Ramos (cell line): ENCODE measurements at regions not wholly inside any gene's neighbourhood (a gene's known extent, or its start where the extent isn't known, plus 50 kb on each side); places are given as distances from the start of the nearest gene placed in this dataset.

Experiments
- in situ Hi-C: fragments of 300-500 bp; cut with MboI; formaldehyde crosslinking; loops from one replicate; pipeline ENCODE4 v1.14.3; 2022; ENCODE audit warnings: low sequenced_read_pairs; ENCODE audit not compliant: unreplicated experiment

DNA sequence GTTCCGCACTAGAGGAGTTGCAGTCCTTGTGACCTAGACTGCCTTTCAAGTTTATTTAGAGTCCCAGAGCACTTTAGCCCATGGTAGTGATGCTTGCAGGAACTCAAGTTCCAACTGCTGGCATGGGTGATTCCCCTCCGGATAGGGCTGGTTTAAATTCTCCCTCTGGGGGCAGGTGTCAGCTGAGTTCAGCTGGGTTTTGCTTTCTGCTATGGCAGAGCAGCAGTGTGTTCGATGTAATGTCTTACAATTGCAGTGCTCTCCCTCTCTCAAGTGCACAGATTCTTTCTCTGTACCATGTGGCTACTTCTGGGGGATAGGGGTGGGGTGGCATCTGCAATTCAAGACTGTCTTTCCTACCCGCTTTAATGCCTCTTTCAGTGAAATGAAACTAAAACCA, 164.8 kb upstream of the ZIC3 start:
- in situ Hi-C loops, result no loop called here

DNA sequence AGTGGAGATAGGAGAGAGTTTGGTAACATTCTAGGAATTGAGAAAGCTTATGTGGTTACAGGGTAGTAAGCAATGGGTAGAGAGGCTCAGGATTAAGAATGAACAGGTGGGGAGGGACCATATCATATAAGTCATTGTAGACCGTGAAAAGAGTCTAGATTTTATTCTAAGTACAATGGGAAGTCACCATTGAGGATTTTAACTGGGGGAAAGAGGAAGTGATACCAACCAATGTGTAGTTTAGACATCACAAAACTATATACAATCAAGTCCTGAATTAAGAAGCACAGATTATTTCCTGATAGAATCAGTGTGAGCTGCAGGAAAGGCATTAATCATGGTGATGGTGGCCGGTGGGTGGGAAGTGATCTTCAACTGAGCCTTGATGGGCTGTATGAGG, 178.3 kb upstream of the ZIC3 start:
- in situ Hi-C loops, result no loop called here

DNA sequence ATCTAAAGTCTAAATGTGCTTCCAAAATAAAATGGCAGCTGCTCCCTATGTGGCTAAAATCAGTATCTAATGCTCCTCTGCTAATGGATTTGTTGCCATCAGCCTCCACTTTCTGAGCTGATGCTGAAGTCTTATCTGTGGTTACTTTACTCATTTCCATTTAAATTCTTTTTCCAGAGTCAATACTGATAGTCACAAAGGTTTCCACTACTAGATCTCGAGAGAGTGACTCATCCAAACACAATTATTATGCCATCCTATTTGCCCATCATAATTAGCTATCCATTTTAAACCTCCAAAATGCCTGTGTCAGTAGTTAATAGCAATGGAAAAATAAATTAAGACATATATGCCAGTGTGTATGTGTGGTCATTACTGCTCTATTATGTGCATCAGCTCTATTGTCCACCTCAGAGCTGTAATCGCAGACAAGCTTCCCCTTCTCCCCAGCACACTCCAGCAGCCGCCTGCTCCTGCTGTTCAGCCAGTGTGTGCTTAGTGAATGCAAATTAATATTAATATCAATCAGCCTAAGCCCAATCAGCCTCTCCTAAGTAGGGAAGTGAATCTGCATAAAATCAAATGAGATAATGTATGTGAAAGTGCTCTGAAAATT, 199.8 kb upstream of the ZIC3 start:
- in situ Hi-C loops, result no loop called here

DNA sequence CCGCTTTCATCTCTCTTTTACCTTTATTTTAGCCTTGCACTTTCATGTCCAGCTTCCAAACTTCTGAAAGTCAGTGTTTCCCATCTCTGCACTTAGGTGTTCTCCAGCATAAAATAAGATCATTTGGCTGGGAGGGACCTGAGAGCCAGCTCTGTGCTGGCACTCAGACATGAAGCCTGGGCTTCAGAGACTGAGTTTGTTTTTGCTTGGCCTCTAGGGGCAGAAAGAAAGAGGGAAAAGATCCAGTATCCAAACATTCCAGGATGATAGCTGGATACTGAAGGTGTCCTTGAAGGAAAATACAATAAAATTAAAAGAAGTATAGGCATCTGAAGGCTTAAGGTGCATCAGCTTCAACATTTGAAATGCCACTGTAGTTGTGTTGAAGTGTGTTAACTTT, 202.4 kb upstream of the ZIC3 start:
- in situ Hi-C loops, result no loop called here

DNA sequence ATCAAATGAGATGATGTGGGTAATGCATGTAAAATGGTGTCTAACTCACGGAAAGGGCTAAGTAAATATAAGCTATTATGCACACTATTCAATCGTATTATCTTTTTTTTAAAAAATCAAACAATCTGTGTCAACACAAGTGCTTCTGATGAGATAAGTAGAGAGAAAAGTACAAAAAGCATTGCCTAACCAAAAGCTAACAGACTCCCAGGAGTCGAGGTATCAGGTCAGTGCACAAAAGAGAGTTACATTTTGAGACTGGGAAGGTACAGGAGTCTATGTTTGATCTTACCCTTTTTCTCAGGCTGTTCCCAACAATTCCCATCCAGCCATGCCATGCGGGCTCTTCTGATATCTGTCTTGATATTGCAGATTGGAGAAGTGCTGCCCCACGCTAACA, 203.3 kb upstream of the ZIC3 start:
- in situ Hi-C loops, result no loop called here

DNA sequence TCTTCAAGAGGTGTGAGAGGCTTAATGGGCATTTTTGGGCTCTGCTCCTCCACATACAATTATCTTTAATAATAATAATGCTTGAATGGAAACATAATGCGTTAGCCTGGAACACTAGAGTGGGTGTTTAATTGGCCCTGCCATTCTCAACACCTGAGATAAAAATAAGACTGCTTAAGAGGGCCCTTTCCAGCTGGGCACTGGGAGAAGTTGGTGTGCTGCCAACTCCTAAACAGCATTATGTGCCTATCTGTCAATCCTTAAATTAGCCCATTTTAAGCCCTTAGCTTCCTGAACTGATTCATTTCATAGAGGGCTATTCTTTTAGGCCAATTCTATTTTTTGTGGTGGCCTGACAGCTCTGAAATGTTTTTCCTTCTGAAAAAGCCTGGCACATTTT, 211.1 kb upstream of the ZIC3 start:
- in situ Hi-C loops, result no loop called here

DNA sequence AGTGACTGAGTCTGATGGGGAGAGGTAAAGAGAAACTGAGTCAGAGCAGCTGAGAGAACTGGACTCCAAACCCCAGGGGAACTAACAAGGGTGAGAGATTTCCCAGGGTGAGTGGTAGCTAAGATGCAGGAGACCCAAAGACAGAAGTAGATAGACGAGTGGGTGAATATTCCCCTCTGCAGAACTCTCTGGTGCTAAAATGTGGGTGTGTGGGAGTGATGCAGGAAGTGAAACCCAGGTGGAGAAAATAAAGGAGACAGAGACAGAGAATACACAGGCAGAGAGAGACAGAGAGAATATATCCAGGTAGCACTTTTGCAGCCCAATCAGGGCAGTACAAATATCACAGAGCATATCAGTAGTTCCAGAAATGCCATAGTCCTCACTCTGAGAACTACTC, 212.5 kb upstream of the ZIC3 start:
- in situ Hi-C loops, result no loop called here

DNA sequence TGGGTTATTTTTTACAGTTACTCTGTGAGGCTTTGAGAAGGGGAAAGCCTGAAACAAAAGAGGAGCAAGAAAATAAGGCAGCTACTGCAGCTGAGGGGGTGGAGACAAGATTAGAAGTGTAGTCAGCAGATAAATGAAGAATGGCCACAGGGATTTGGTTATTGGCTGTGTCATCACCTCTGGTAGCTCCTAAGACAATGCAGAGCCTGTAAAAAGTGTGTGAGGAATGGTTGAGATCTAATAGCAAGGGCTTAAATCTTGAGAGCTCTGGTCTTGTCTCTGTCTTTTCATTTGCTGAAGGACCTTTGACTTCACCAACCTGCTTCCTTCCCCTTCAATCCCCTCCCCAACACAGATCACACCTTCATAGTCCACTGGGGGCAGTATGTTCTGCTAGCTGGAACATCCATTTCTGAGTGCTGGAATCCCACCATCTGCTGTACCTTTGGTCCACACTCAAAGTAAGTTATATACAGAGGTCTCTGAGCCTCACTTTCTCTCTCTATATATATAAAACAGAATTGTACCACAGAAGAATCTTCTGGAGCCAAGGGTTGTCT, 213.7 kb upstream of the ZIC3 start:
- in situ Hi-C loops, result no loop called here

DNA sequence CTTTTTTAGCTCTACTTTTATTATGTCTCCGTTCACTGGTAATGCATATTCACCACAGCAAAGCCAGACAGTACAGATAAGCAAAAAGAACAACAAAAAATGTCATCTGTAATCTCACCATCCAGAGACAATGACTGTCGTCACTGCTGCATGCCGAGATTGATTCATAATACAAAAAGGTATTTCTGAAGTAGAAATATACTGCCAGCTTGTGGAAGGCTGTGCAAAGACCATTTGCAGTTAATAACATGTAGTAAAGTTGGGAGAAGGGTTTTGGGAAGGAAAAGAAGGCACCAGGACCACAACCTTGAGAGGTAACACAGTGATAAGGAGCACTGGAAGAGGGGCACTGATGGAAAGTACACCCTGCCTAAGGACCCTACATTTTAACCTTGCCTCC, 223.0 kb upstream of the ZIC3 start:
- in situ Hi-C loops, result no loop called here

DNA sequence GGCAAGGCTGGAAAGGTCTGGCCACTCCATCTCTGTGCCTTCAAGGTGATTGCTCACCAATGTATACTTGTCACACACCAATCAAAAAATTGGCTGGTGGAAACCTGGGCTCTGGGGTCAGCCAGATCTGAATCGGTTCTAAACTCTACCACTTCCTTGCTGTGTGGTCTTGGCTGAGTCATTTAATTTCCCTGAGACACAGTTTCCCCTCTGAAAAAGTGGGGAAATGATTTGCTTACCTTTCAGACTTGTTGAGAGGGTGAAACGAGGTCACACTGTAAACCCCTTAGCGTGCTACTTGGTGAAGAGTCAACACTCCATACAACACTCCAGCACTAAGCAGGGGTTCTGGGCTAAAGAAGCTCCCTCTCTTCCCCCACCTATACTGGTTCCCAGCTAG, 252.3 kb upstream of the ZIC3 start:
- in situ Hi-C loops, result no loop called here

DNA sequence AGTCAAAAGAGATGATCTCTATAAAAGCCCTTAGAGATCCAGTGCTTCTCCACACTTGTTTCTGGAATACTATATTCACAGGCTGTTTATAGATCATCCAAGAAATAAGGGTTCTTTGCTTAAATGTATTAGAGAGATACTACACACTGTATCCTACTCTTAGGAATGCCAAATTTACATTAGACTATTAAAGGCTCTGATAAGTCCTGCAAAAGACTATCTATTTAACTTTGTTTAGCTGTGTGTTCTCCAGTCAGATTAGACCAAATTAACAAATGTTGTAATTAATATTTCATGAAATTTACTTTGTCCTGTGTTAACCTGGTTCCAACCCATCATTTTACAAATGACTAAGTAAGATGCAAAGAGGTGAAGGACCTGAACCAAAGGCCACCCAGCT, 260.5 kb upstream of the ZIC3 start:
- in situ Hi-C loops, result no loop called here

DNA sequence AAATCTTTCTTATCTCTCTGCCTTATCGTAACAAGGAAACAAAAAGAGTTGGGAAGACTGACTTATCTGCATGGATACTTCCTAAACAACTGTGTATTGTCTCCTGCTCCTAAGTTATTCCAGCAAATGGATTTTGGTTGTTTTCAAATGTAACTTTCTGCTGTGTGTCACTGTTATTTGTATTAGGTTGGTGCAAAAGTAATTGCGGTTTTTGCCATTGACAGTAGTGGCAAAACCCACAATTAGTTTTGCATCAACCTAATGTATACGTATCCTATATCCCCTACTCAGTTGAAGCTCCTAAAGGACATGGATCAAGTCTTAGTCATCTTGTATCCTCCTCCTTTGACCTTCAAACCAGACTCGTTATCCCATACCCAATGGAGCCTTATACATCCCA, 263.4 kb upstream of the GPR101 start:
- in situ Hi-C loops, result no loop called here

DNA sequence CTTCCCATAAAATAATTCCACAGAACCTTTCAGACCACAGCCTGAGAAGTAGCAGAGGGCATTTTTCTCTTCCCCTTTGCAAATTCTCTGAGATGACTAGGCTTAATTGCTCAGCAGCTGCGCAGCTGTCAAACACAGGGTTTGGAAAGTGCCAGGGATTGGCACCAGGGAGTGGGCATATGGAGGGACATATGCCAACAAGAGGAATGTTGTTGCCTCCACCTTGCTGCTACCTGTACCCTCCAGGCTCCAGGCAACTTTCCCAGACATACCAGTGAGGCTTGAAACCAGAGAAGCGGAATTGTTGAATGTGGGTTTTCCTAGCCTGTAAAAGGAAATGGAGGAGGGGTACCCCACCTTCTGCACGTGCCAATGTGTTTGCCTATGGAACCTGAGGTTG, 256.2 kb upstream of the GPR101 start:
- in situ Hi-C loops, result no loop called here

DNA sequence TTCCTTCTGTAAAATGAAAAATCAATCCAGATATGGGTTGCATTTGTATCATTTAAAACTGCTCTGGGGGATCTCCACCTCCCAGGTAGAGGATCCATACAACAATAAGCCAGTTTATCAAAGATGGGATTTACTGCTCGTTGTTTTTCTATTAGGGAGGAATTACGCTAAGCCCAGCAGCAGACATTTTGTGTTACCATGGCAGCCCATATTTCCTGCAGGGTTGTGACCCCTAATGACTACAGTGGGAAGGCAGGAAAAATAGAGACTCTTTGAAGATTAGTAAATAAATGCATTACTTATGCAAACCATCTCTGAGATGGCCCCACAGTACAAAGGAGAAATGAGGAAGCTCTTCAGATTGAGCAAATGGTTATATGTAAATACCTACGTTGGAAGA, 253.4 kb upstream of the GPR101 start:
- in situ Hi-C loops, result no loop called here

DNA sequence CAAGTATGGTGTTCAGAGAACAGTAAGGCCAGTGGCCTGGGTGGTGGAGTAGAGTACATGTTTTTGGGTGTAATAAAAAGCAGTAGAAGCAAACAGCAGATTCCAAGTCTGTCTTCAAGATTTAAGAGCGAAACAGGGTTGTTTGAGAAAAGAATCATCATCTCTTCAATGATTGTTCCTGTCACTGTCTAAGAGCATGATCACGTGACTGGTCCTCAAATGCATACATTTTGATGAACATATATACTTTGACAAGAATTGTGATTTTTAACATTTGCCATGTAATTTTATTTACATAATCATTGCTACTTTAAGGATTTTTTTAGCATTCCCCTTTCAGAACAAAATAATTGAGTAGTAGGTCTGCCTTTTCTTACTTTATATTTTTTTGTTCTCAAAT, 252.6 kb upstream of the GPR101 start:
- in situ Hi-C loops, result no loop called here

DNA sequence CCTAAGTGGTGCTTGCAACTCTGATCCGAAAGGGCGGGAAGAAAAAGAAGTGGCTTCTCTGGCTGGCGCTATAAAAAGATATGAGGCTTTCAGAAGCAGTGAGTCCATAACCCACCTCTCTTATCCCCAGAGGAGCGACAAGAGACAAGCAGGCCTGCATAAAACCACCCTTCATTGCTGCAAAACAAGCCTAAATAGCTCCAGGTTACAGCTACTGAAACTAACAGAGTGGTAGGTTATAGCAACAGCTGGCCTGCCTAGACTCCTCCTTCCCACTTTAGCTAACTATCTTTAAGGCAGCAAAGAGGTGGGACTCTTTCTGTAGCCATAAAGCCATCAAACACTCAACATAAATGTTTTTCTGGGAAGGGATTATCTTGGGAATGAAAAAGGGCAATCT, 245.0 kb upstream of the GPR101 start:
- in situ Hi-C loops, result no loop called here

DNA sequence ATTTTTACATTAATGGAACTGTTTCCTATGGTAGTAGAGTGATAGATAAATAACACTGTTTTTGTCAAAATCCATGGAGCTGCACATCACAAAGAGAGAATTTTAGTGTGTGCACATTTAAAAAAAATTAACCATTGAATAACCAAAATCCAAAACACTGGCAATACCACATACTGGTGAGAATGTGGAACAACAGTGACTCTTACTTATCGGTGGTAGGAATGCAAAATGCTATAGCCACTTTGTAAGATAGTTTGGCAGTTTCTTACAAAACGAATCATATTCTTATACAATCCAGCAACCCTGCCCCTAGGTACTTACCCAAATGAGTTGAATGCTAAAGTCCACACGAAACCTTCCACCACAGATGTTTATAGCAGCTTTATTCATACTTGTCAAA, 229.6 kb upstream of the GPR101 start:
- in situ Hi-C loops, result no loop called here

DNA sequence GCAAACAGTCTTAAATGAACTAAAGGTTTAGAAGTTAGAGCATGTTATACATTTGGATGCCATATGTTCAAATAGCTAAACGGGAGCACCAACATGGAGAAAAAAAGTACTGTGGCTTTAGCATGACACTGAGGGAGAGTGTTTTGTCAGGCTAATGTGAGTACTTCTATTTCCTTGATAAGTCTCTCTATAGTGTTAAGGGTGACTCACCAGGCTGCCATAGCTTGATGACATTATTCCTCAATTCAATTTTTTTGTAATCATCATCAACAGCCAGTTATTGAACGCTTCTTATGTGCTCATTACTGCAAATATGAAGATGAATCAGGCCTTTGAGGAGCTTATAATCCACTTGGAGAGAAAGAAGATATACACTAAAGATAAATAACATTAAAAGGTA, 211.4 kb upstream of the GPR101 start:
- in situ Hi-C loops, result no loop called here

DNA sequence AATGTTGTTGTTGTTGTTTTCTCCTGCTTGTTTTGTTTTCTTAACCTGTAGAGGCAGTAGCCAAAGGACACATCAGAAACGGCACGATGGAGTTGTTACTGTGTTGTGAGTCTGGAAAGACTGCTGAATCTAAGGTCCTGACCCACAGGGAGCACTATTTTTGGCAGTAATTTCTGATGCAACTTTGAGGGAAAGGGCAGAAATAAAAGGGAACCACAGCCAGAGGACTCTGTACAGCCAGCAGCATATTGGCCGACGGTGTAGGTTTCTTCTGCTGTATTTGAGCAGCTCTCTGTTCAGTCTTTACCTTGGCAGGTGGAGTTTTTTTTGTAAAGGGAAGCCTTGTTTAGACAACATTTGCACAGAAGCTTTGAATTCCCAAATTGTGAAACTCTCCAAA, 203.0 kb upstream of the GPR101 start:
- in situ Hi-C loops, result no loop called here

DNA sequence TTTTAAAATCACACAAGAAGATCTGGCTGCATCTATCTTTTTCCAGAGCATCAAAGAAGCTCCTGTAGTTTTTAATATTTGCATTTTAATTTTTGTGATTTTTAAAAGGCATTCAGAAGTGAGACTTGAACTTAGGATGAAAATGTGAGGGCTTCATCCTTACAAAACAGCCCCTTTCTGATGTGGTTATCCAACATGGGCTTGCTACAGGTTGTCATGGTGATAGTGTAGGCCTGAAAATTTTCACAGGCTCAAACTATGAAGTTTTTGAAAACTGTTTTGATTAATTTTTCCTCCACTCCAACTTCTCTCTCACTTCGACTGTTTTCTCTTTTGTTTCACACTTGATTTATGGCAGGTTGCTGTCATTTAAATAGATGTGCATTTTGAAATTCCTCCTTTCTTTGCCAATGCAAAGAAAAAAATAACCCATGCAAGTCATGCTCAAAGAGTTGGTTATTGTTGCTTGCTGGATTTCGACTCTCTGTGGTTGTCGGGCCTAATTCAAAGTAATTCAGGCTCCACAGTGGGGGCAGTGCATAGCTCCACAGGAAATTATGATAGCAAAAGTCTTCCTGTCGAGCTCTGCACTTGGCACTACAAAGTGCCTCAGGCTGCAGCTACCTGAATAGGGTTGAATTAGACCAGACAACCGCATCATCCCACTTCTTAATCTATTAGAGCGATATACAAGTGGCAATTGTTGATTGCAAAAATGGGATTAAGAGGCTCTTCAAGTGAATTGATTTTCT, 201.0 kb upstream of the GPR101 start:
- in situ Hi-C loops, result no loop called here

DNA sequence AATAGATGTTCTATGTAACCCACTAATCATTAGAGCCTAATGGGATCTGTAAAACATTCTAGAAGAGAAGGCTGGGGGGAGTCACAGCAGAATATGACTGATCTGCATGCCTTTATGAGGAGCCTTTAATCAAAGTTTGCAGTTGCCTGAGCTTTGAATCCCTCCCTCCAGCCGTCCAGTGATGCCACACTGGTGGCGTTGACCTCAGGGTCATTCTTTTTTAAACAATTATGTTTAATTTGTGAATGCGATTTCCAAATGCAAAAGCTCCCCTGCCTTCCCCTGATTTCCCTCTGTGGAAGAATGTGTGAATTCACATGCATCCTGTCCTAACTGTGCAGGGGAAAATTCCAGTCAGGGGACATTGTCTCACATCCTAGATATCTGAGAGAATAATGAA, 199.7 kb upstream of the GPR101 start:
- in situ Hi-C loops, result no loop called here

DNA sequence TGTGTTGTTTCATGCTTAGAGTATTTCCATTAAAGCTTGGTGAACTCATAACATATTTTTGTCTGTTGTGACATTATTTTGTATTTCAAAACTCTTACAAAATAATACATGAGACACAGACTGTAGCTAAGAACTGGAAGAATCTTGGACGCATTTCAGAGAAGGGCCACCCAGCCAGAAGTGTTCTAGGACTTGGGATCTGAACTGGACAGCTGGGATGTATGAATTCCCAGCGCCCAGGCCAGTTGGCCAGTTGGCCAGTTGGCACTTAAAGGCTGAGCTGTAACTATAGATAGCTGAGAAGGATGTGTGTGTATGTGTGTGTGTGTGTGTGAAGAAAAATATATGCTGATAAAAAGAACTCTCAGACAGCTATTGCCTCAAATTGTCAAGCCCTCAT, 193.4 kb upstream of the GPR101 start:
- in situ Hi-C loops, result no loop called here
